Sigmoid colon (tissue), 6 donors: ENCODE measurements at regions not wholly inside any gene's neighbourhood (a gene's known extent, or its start where the extent isn't known, plus 50 kb on each side); places are given as distances from the start of the nearest gene placed in this dataset.
A peak's percentile ranks its signal among the peaks of the same experiment; 100 is the strongest.

Experiments used
- DNase-seq: peaks from one replicate; pipeline ENCODE4 v3.0.0-alpha.2; 2019
- H3K27ac ChIP-seq, 4 donors: fragments of 200-600 bp; sonication (generic); one replicate each; pipeline ENCODE4 v1.5.1; 2016 to 2019; ENCODE audit warnings: mild to moderate bottlenecking in 1 of 4
- H3K27me3 ChIP-seq, 3 donors: fragments of 200-600 bp; sonication (generic); one replicate each; pipeline ENCODE4 v1.5.1; 2019; ENCODE audit warnings: mild to moderate bottlenecking in 1 of 3
- H3K36me3 ChIP-seq, 4 donors: fragments of 200-600 bp; sonication (generic); one replicate each; pipeline ENCODE4 v1.5.1; 2016 to 2019
- H3K4me1 ChIP-seq, 4 donors: fragments of 200-600 bp; sonication (generic); one replicate each; pipeline ENCODE4 v1.5.1; 2017 to 2019
- H3K4me3 ChIP-seq, 4 donors: fragments of 200-600 bp; sonication (generic); one replicate each; pipeline ENCODE4 v1.5.1; 2017 to 2019; ENCODE audit warnings: mild to moderate bottlenecking in 2 of 4, moderate library complexity in 1 of 4
- H3K9me3 ChIP-seq, 4 donors: fragments of 200-600 bp in 3 of 4; sonication (generic) in 3 of 4; one replicate each; pipeline versions ENCODE4 v1.5.1 to v1.6.1; 2013 to 2019
- EP300 ChIP-seq, 4 donors: sonication (generic); formaldehyde crosslinking; IDR thresholded peaks; one replicate each; pipeline ENCODE4 v1.6.1; 2017; ENCODE audit warnings: antibody characterized with exemption in 4 of 4
- POLR2A ChIP-seq, 2 donors: fragments of 450-650 bp; IDR thresholded peaks; one replicate each; pipeline ENCODE4 v1.6.1; 2016; ENCODE audit warnings: antibody characterized with exemption in 2 of 2, mild to moderate bottlenecking in 2 of 2, moderate library complexity in 2 of 2
- POLR2AphosphoS5 ChIP-seq, 4 donors: sonication (generic); formaldehyde crosslinking; IDR thresholded peaks; one replicate each; pipeline ENCODE4 v1.6.1; 2017; ENCODE audit warnings: antibody characterized with exemption in 4 of 4
- WGBS, 2 donors: extraction: QIAGEN DNeasy Blood & Tissue Kit; methylation state at CpG; one replicate each; pipeline ENCODE4 v1.1.7; 2013; 5-methylcytosine and 5-hydroxymethylcytosine counted together
- intact Hi-C: fragments of 100-400 bp; cut with DNase I; formaldehyde crosslinking; loops from one replicate; pipeline ENCODE4 v1.15.1; 2023
- TF ChIP-seq, protein P1 (sequence below), 4 experiments: fragments of 450-650 bp in 3 of 4; fragments of 200-600 bp in 1 of 4; IDR thresholded peaks; one replicate each; pipeline ENCODE4 v1.5.1; 2016 to 2019; ENCODE audit warnings: antibody characterized with exemption in 4 of 4, mild to moderate bottlenecking in 3 of 4, moderate library complexity in 2 of 4
- donor health status: healthy with polysubstance abuse.
- donor health status: healthy.

DNA sequence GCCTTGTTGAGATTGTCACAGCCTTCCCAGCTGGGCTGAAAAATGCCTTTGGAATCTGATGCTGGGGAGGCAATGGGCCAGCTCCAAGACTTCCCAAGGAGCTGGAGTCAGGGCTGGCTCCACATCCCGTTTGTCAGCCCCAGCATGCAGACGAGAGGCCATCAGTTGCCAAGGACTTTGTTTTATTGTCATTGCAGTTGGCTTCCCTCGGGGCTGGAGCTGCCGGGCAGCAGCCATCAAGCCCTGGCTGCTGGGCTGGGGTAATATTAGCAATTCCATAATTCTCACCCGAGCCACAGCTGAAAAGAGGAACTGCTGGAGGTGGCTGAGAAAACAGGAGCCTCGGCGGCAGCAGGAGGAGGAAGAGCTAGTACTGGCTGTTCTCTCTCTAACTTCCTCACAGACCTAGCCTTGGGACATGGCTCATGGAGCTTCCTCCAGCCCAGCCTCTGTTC, 182.5 kb downstream of the CDC5L start:
- intact Hi-C loops = no loop called here
- TF ChIP-seq EP300 (IDR thresholded peaks at IDR 0.05) (no peak), POLR2AphosphoS5 (IDR thresholded peaks at IDR 0.05) (no peak), POLR2A (IDR thresholded peaks at IDR 0.05) (no peak)
- TF ChIP-seq, protein P1, sequence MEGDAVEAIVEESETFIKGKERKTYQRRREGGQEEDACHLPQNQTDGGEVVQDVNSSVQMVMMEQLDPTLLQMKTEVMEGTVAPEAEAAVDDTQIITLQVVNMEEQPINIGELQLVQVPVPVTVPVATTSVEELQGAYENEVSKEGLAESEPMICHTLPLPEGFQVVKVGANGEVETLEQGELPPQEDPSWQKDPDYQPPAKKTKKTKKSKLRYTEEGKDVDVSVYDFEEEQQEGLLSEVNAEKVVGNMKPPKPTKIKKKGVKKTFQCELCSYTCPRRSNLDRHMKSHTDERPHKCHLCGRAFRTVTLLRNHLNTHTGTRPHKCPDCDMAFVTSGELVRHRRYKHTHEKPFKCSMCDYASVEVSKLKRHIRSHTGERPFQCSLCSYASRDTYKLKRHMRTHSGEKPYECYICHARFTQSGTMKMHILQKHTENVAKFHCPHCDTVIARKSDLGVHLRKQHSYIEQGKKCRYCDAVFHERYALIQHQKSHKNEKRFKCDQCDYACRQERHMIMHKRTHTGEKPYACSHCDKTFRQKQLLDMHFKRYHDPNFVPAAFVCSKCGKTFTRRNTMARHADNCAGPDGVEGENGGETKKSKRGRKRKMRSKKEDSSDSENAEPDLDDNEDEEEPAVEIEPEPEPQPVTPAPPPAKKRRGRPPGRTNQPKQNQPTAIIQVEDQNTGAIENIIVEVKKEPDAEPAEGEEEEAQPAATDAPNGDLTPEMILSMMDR (IDR thresholded peaks at IDR 0.05) = no peak
- 11 to 20% methylated on average over 7 of the region's 7 CpGs for WGBS, 2 donors
- H3K4me1 ChIP-seq = peaks cover 0 to 14% (median 13%) of the 10 kb centered on the region in 4 donors
- H3K27ac ChIP-seq = peak overlapping the region in 2 of 4 donors; percentile 6 to 34
- DNase-seq = no peak
- no peaks in the 10 kb centered on the region for H3K27me3 ChIP-seq
- H3K4me3 ChIP-seq = no peak overlapping the region
- no peaks in the 10 kb centered on the region for H3K9me3 ChIP-seq
- no peaks in the 10 kb centered on the region for H3K36me3 ChIP-seq

DNA sequence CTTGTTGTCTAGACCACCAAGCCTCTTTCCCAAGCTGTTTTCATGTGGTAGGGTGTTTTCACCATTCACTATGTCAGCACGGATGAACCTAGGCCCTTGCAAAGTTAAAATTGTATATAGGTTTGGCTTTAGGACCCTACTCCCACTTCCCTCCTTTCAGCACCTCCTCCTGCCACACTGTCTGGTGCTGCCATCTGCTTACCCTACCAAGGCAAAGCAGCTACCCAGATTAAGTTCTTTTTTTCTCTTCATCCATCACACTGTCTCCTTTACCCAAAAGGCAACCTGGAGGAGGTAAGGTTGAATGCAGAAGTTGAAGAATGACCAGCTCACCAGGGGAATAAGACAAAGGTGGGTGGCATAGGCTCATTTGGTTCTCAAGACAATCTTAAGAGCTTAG, 184.0 kb downstream of the CDC5L start:
- Histone ChIP-seq H3K27ac (no peak overlapping the region), H3K27me3 (no peaks in the 10 kb centered on the region), H3K9me3 (no peaks in the 10 kb centered on the region), H3K4me3 (no peak overlapping the region), H3K36me3 (no peaks in the 10 kb centered on the region), H3K4me1 (peaks cover 0 to 22% (median 17%) of the 10 kb centered on the region in 4 donors)
- intact Hi-C loops = no loop called here
- WGBS, 2 donors = 88 to 96% methylated on average over 1 of the region's 1 CpG
- no peak for DNase-seq
- TF ChIP-seq POLR2AphosphoS5 (IDR thresholded peaks at IDR 0.05) (no peak), EP300 (IDR thresholded peaks at IDR 0.05) (no peak), POLR2A (IDR thresholded peaks at IDR 0.05) (no peak)
- TF ChIP-seq, protein P1 (IDR thresholded peaks at IDR 0.05) = no peak

DNA sequence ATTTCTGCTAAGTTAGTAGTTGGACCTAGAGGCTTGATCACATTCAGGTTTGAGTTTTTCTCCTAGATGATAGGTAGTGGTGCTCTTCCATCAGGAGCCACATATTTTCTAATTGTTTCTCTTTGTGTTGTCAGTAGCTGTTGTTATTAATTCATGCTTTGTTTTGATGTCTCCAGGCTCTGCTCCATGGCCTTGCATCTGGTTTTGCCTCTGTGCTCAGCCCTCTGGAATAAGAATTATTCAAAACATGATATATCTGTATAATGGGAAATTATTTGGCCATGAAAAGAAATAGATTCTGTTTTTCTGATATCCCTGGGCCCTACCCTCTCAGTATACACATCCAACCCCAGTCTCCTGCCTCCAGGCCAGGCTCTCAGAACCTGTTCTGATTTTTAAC, 184.8 kb downstream of the CDC5L start:
- TF ChIP-seq, protein P1 (IDR thresholded peaks at IDR 0.05) = no peak
- TF ChIP-seq POLR2A (IDR thresholded peaks at IDR 0.05) (no peak), POLR2AphosphoS5 (IDR thresholded peaks at IDR 0.05) (no peak), EP300 (IDR thresholded peaks at IDR 0.05) (no peak)
- Histone ChIP-seq H3K4me1 (peaks cover 0 to 25% (median 18%) of the 10 kb centered on the region in 4 donors), H3K4me3 (no peak overlapping the region), H3K36me3 (no peaks in the 10 kb centered on the region), H3K9me3 (no peaks in the 10 kb centered on the region), H3K27ac (no peak overlapping the region), H3K27me3 (no peaks in the 10 kb centered on the region)
- no peak for DNase-seq
- intact Hi-C loops = no loop called here

DNA sequence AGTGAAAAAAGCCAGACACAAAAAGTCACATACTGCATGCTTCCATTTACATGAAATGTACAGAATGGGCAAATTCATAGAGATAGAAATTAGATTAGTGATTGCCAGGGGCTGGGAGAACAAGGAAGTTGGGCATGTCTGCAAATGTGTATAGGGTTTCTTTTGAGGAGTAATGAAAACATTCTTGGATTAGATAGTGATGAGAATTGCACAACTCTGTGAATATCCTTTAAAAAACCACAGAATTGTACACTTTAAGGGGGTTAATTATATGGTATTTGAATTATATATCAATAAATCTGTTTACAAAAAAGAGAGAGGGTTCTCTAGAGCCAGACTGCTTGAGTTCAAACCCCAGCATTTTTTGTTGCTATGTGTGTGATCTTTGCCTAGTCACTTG, 188.1 kb downstream of the CDC5L start:
- H3K27ac ChIP-seq = no peak overlapping the region
- H3K4me1 ChIP-seq = peaks cover 0 to 12% (median 5%) of the 10 kb centered on the region in 4 donors
- H3K36me3 ChIP-seq = no peaks in the 10 kb centered on the region
- DNase-seq = no peak
- intact Hi-C loops = no loop called here
- H3K9me3 ChIP-seq = no peaks in the 10 kb centered on the region
- H3K4me3 ChIP-seq = no peak overlapping the region
- H3K27me3 ChIP-seq = no peaks in the 10 kb centered on the region
- TF ChIP-seq POLR2A (IDR thresholded peaks at IDR 0.05) (no peak), EP300 (IDR thresholded peaks at IDR 0.05) (no peak)

DNA sequence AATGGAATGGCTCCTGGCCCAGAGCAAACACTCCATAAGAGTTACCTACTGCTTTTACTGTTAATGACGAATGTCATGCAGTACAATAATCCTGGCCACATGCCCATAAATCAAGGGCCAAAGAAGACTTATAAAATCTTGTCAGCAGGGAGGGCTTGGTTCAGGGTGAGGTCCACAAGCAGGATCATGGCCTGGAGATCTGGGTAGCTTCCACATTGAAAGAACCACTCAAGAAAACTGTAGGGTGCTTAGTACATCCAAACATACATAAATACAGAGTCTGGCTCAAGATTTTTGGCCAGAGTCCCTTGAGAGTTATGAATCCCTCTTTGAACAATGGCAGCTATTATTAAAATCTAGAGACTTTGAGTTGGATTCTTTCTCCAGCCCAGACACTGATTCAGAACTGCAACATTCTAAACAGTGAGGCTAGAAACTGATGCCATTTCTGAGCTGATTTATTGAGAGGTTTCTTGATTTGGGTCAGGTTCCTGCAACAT, 188.7 kb downstream of the CDC5L start:
- no peak for DNase-seq
- H3K9me3 ChIP-seq = no peaks in the 10 kb centered on the region
- TF ChIP-seq, protein P1 (IDR thresholded peaks at IDR 0.05) = no peak
- TF ChIP-seq POLR2AphosphoS5 (IDR thresholded peaks at IDR 0.05) = no peak
- TF ChIP-seq POLR2A (IDR thresholded peaks at IDR 0.05) = no peak
- no peak for TF ChIP-seq EP300 (IDR thresholded peaks at IDR 0.05)
- H3K36me3 ChIP-seq = no peaks in the 10 kb centered on the region
- H3K4me3 ChIP-seq = no peak overlapping the region
- WGBS, 2 donors = 15 to 69% methylated on average over 1 of the region's 1 CpG
- no peaks in the 10 kb centered on the region for H3K27me3 ChIP-seq
- H3K27ac ChIP-seq = no peak overlapping the region
- H3K4me1 ChIP-seq = peaks cover 0 to 12% (median 4%) of the 10 kb centered on the region in 4 donors
- intact Hi-C loops = no loop called here
